ENCODE measurements at regions not wholly inside any gene's neighbourhood (a gene's known extent, or its start where the extent isn't known, plus 50 kb on each side); places are given as distances from the start of the nearest gene placed in this dataset.

DNA sequence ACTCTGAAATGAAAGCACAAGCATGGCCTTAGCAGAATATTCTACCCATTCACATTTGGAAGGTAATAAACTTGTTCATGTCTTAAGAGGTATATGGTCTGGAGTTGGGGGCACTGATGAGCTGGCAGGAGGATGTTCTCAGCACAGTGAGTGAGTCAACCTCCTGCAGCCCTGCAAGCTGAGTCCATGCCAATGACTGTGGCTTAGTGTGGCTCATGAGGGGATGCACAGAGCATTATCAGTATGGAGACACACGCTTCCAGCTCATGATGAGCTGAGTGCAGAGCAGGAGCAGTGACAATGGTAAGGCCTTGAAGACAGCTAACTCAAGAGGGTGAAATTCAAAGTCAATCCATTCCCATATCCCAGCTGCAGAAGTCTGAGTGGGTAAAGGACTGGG is 102.3 kb downstream of the TNFSF18 start:
- Histone ChIP-seq H4K8ac (replicated peaks; ENCODE audit: insufficient read length, low read depth, low read length) (no peak overlapping the region), H3K9me3 (ENCODE audit: control insufficient read depth, low read depth, low read length) (no peaks in the 10 kb centered on the region), H3K23ac (ENCODE audit: insufficient read length, low read depth, low read length) (no peak overlapping the region), H4K91ac (ENCODE audit: insufficient read length, low read depth, low read length) (no peak overlapping the region), H3K27ac (ENCODE audit: insufficient read length, low read depth, low read length) (no peak overlapping the region), H2AFZ (ENCODE audit: low read length) (no peak overlapping the region), H3K4me1 (ENCODE audit: insufficient read depth, low read length) (no peaks in the 10 kb centered on the region; the same call in 1 of the 2 replicates), H2BK15ac (ENCODE audit: low read depth, low read length) (no peak overlapping the region), H2BK20ac (ENCODE audit: low read depth, low read length, poor library complexity, severe bottlenecking) (no peak overlapping the region), H2AK5ac (ENCODE audit: insufficient read length, low read length) (no peak overlapping the region), H3K18ac (ENCODE audit: insufficient read length, low read depth, low read length) (no peak overlapping the region), H3K14ac (ENCODE audit: insufficient read depth, low read length) (no peak overlapping the region), H2BK12ac (ENCODE audit: insufficient read length, low read depth, low read length) (no peak overlapping the region), H3K9ac (ENCODE audit: extremely low read depth, insufficient read length, low read length) (no peak overlapping the region), H3K27me3 (ENCODE audit: insufficient read depth, low read length) (no peaks in the 10 kb centered on the region), H3K4me2 (ENCODE audit: insufficient read depth, insufficient read length, low read length) (no peak overlapping the region), H3K79me2 (ENCODE audit: insufficient read depth, low read length) (no peaks in the 10 kb centered on the region), H3K56ac (ENCODE audit: insufficient read length, low read depth, low read length) (no peak overlapping the region), H3K23me2 (ENCODE audit: insufficient read length, low read depth, low read length, poor library complexity, severe bottlenecking) (no peaks in the 10 kb centered on the region), H3K79me1 (ENCODE audit: insufficient read depth, low read depth, low read length, poor library complexity, severe bottlenecking) (no peaks in the 10 kb centered on the region), H3K4ac (ENCODE audit: low read depth, low read length) (no peak overlapping the region), H3T11ph (ENCODE audit: low read length) (no peak overlapping the region), H2BK5ac (ENCODE audit: insufficient read length, low read length) (no peak overlapping the region), H2BK120ac (ENCODE audit: low read depth, low read length, poor library complexity, severe bottlenecking) (no peak overlapping the region), H4K5ac (ENCODE audit: insufficient read length, low read depth, low read length) (no peak overlapping the region), H4K20me1 (ENCODE audit: control insufficient read depth, insufficient read depth, insufficient read length) (no peaks in the 10 kb centered on the region)
- DNase-seq = no peak
- Mint-ChIP-seq H3K4me3 (no peak overlapping the region), H3K36me3 (ENCODE audit: insufficient read depth in 1 of 3, low read depth in 3 of 3) (no peaks in the 10 kb centered on the region), H3K27ac (0 out of 7 replicates have a peak overlapping the region, but pooled peaks of 1 of the 3 experiments have one; percentile 8), H3K9me3 (no peaks in the 10 kb centered on the region), H3K27me3 (ENCODE audit: low read depth) (no peaks in the 10 kb centered on the region; the same call in 1 of the 2 replicates), H3K4me1 (peaks cover 5% of the 10 kb centered on the region in 2 experiments; a peak in 2 of 4 replicates)
- TF ChIP-seq, protein P1, sequence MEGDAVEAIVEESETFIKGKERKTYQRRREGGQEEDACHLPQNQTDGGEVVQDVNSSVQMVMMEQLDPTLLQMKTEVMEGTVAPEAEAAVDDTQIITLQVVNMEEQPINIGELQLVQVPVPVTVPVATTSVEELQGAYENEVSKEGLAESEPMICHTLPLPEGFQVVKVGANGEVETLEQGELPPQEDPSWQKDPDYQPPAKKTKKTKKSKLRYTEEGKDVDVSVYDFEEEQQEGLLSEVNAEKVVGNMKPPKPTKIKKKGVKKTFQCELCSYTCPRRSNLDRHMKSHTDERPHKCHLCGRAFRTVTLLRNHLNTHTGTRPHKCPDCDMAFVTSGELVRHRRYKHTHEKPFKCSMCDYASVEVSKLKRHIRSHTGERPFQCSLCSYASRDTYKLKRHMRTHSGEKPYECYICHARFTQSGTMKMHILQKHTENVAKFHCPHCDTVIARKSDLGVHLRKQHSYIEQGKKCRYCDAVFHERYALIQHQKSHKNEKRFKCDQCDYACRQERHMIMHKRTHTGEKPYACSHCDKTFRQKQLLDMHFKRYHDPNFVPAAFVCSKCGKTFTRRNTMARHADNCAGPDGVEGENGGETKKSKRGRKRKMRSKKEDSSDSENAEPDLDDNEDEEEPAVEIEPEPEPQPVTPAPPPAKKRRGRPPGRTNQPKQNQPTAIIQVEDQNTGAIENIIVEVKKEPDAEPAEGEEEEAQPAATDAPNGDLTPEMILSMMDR (conservative IDR thresholded peaks at IDR 0.05) = no peak
- WGBS (ENCODE audit: extremely low coverage, insufficient read length, low lambda C conversion rate) = no CpG with 5 or more reads among the region's 1 CpG

Data from H9 (cell line).